HEK293 (cell line): ENCODE measurements at regions not wholly inside any gene's neighbourhood (a gene's known extent, or its start where the extent isn't known, plus 50 kb on each side); places are given as distances from the start of the nearest gene placed in this dataset.
"Not testable (repeated sequence)": the region's sequence is repeated elsewhere in the genome, so short reads cannot be mapped to it uniquely, and the experiment has no call there.

Experiments
- CTCF ChIA-PET: fragments of 350-600 bp; formaldehyde crosslinking; extraction: SDS; loops from one replicate; lab custom pipeline; 2021; ENCODE audit warnings: antibody characterized with exemption; lab: Yijun Ruan, JAX
- POLR2A ChIA-PET: fragments of 300-600 bp; formaldehyde crosslinking; extraction: SDS; loops from one replicate; lab custom pipeline; 2020; ENCODE audit warnings: antibody characterized with exemption, inconsistent platforms; lab: Yijun Ruan, JAX
- H3K27ac ChIP-seq: fragments of 200-500 bp; sonication (Bioruptor generic); 2 replicates; pipeline ENCODE4 v1.5.1; 2014; ENCODE audit warnings: low read depth, low read length, control low read depth, inconsistent platforms; ENCODE audit errors: extremely low read depth
- H3K36me3 ChIP-seq, 2 experiments: fragments of 200-500 bp in 1 of 2; sonication (Bioruptor generic) in 1 of 2; 1 replicate in 1 of 2; 2 replicates in 1 of 2; pipeline ENCODE4 v1.5.1; 2014 to 2017; ENCODE audit warnings: inconsistent platforms in 2 of 2, low read length in 2 of 2; ENCODE audit not compliant: control insufficient read depth in 2 of 2, insufficient read depth in 1 of 2
- H3K4me1 ChIP-seq: fragments of 200-500 bp; sonication (Bioruptor generic); 2 replicates; pipeline ENCODE4 v1.5.1; 2014; ENCODE audit warnings: mild to moderate bottlenecking, low read length, inconsistent platforms; ENCODE audit not compliant: control insufficient read depth, insufficient read depth
- H3K4me3 ChIP-seq: 2 replicates; pipeline ENCODE4 v1.5.1; 2011; ENCODE audit warnings: low read depth, mild to moderate bottlenecking, control low read depth, low read length, moderate library complexity
- H3K9me3 ChIP-seq: fragments of 200-500 bp; sonication (Bioruptor generic); 2 replicates; pipeline ENCODE4 v1.5.1; 2014; ENCODE audit warnings: low read depth, low read length, inconsistent platforms; ENCODE audit not compliant: control insufficient read depth, insufficient read depth
- GLIS1 ChIP-seq: fragments of 450-650 bp; formaldehyde crosslinking; IDR thresholded peaks from 2 replicates; pipeline ENCODE4 v1.5.1; 2016; ENCODE audit warnings: missing biosample characterization, missing genetic modification characterization
- MEIS1 ChIP-seq: sonication (generic); formaldehyde crosslinking; IDR thresholded peaks from 2 replicates; pipeline ENCODE4 v1.8.1; 2022; ENCODE audit warnings: missing genetic modification reagents, mild to moderate bottlenecking, borderline replicate concordance
- SETDB1 ChIP-seq: IDR thresholded peaks from one replicate; pipeline ENCODE4 v1.6.1; 2017; ENCODE audit warnings: mild to moderate bottlenecking, low read length, moderate library complexity, mixed read lengths; ENCODE audit not compliant: insufficient read length
- YY2 ChIP-seq: fragments of 450-650 bp; formaldehyde crosslinking; IDR thresholded peaks from 2 replicates; pipeline ENCODE4 v1.5.1; 2016; ENCODE audit warnings: missing biosample characterization, missing genetic modification characterization
- ZBTB17 ChIP-seq: fragments of 450-650 bp; formaldehyde crosslinking; IDR thresholded peaks from 2 replicates; pipeline ENCODE4 v1.5.1; 2016; ENCODE audit warnings: missing biosample characterization, missing genetic modification characterization
- ZBTB8A ChIP-seq: fragments of 450-650 bp; formaldehyde crosslinking; IDR thresholded peaks from 2 replicates; pipeline ENCODE4 v1.5.1; 2016; ENCODE audit warnings: missing biosample characterization, missing genetic modification characterization
- ZEB2 ChIP-seq: fragments of 450-650 bp; formaldehyde crosslinking; IDR thresholded peaks from 2 replicates; pipeline ENCODE4 v1.5.1; 2016; ENCODE audit warnings: missing biosample characterization, missing genetic modification characterization
- ZFP37 ChIP-seq: fragments of 450-650 bp; formaldehyde crosslinking; IDR thresholded peaks from 2 replicates; pipeline ENCODE4 v1.5.1; 2016; ENCODE audit warnings: missing biosample characterization, missing genetic modification characterization
- ZNF16 ChIP-seq: fragments of 450-650 bp; formaldehyde crosslinking; IDR thresholded peaks from 2 replicates; pipeline ENCODE4 v1.5.1; 2016; ENCODE audit warnings: low read depth, missing biosample characterization, missing genetic modification characterization
- ZNF239 ChIP-seq: fragments of 450-650 bp; formaldehyde crosslinking; IDR thresholded peaks from 2 replicates; pipeline ENCODE4 v1.5.1; 2016; ENCODE audit warnings: missing biosample characterization, missing genetic modification characterization
- ZNF37A ChIP-seq: fragments of 450-650 bp; IDR thresholded peaks from 2 replicates; pipeline ENCODE4 v1.5.1; 2018; ENCODE audit warnings: missing biosample characterization, missing genetic modification characterization
- ZNF423 ChIP-seq: fragments of 450-650 bp; formaldehyde crosslinking; IDR thresholded peaks from 2 replicates; pipeline ENCODE4 v1.5.1; 2016; ENCODE audit warnings: missing biosample characterization, missing genetic modification characterization
- ZNF473 ChIP-seq: fragments of 450-650 bp; formaldehyde crosslinking; IDR thresholded peaks from 2 replicates; pipeline ENCODE4 v1.5.1; 2017; ENCODE audit warnings: missing biosample characterization, missing genetic modification characterization
- ZNF510 ChIP-seq: fragments of 450-650 bp; formaldehyde crosslinking; IDR thresholded peaks from 2 replicates; pipeline ENCODE4 v1.5.1; 2018; ENCODE audit warnings: mild to moderate bottlenecking, missing genetic modification characterization, missing biosample characterization; ENCODE audit not compliant: insufficient replicate concordance
- ZNF521 ChIP-seq: fragments of 450-650 bp; formaldehyde crosslinking; IDR thresholded peaks from 2 replicates; pipeline ENCODE4 v1.5.1; 2017; ENCODE audit warnings: missing biosample characterization, mild to moderate bottlenecking, missing genetic modification characterization
- ZNF600 ChIP-seq: fragments of 450-650 bp; formaldehyde crosslinking; IDR thresholded peaks from 2 replicates; pipeline ENCODE4 v1.5.1; 2016; ENCODE audit warnings: missing biosample characterization, missing genetic modification characterization
- ZNF654 ChIP-seq: fragments of 450-650 bp; formaldehyde crosslinking; IDR thresholded peaks from 2 replicates; pipeline ENCODE4 v1.5.1; 2016; ENCODE audit warnings: low read depth, missing biosample characterization, missing genetic modification characterization
- ZNF664 ChIP-seq: fragments of 450-650 bp; formaldehyde crosslinking; IDR thresholded peaks from 2 replicates; pipeline ENCODE4 v1.5.1; 2016; ENCODE audit warnings: missing biosample characterization, missing genetic modification characterization
- ZNF707 ChIP-seq: fragments of 450-650 bp; formaldehyde crosslinking; IDR thresholded peaks from 2 replicates; pipeline ENCODE4 v1.5.1; 2016; ENCODE audit warnings: missing biosample characterization, missing genetic modification characterization
- ZNF768 ChIP-seq: fragments of 450-650 bp; formaldehyde crosslinking; IDR thresholded peaks from 2 replicates; pipeline ENCODE4 v1.5.1; 2018; ENCODE audit warnings: missing biosample characterization, mild to moderate bottlenecking, missing genetic modification characterization
- ZNF776 ChIP-seq: fragments of 450-650 bp; formaldehyde crosslinking; IDR thresholded peaks from 2 replicates; pipeline ENCODE4 v1.5.0; 2017; ENCODE audit warnings: missing biosample characterization, missing genetic modification characterization, borderline replicate concordance
- ZNF785 ChIP-seq: fragments of 450-650 bp; formaldehyde crosslinking; IDR thresholded peaks from 2 replicates; pipeline ENCODE4 v1.5.1; 2016; ENCODE audit warnings: missing biosample characterization, missing genetic modification characterization
- ZXDB ChIP-seq: fragments of 450-650 bp; formaldehyde crosslinking; IDR thresholded peaks from 2 replicates; pipeline ENCODE4 v1.5.1; 2016; ENCODE audit warnings: missing biosample characterization, missing genetic modification characterization

- Histone ChIP-seq H3K9me3 (no peaks in the 10 kb centered on the region), H3K27ac (no peak overlapping the region), H3K4me3 (no peak overlapping the region), H3K4me1 (no peaks in the 10 kb centered on the region), H3K36me3 (no peaks in the 10 kb centered on the region)
- TF ChIP-seq ZNF510 (no peak), SETDB1 (no peak), ZNF423 (tag by site-specific recombination) (no peak), ZNF776 (tag by site-specific recombination) (no peak), ZBTB17 (no peak)
- POLR2A ChIA-PET, result no interaction called here
- CTCF ChIA-PET, result no interaction called here
These were observed 192.7 kb upstream of the KCNMB2 start for GRCh38 chr3:178343433-178344038.

- no peaks in the 10 kb centered on the region for H3K9me3 ChIP-seq
- ChIA-PET CTCF (no interaction called here), POLR2A (no interaction called here)
- no peak overlapping the region for H3K27ac ChIP-seq
- H3K36me3 ChIP-seq, result no peaks in the 10 kb centered on the region
- H3K4me3 ChIP-seq, result no peak overlapping the region
- no peaks in the 10 kb centered on the region for H3K4me1 ChIP-seq
- TF ChIP-seq ZNF664 (tag by site-specific recombination), result no peak
- no peak for TF ChIP-seq ZNF707 (tag by site-specific recombination)
- no peak for TF ChIP-seq ZBTB8A (tag by site-specific recombination)
- TF ChIP-seq ZNF521 (tag by site-specific recombination), result no peak
- TF ChIP-seq ZNF473, result no peak
- no peak for TF ChIP-seq ZFP37 (tag by site-specific recombination)
- TF ChIP-seq YY2 (tag by site-specific recombination), result no peak
- no peak for TF ChIP-seq ZNF16 (tag by site-specific recombination)
- TF ChIP-seq ZNF768 (tag by site-specific recombination), result no peak
- TF ChIP-seq ZEB2 (tag by site-specific recombination), result no peak
- TF ChIP-seq ZNF600, result no peak
- no peak for TF ChIP-seq ZNF37A (tag by site-specific recombination)
- TF ChIP-seq GLIS1, result no peak
- no peak for TF ChIP-seq ZNF239
- TF ChIP-seq MEIS1 (CRISPR knock-in tag), result no peak
- TF ChIP-seq ZNF654, result no peak
- no peak for TF ChIP-seq ZXDB (tag by site-specific recombination)
- TF ChIP-seq ZNF785 (tag by site-specific recombination), result no peak
These were observed 190.3 kb upstream of the KCNMB2 start for GRCh38 chr3:178345944-178346343.

- H3K9me3 ChIP-seq, result not testable (repeated sequence)
These were observed 187.5 kb upstream of the KCNMB2 start for GRCh38 chr3:178348561-178349217.

GRCh38 chr3:178349218-178349596 lies 187.0 kb upstream of the KCNMB2 start:
- H3K4me1 ChIP-seq, H3K27ac ChIP-seq, POLR2A ChIA-PET, H3K9me3 ChIP-seq, H3K4me3 ChIP-seq, H3K36me3 ChIP-seq: not testable (repeated sequence)
- CTCF ChIA-PET, result interaction anchor here (0.6 kb wide), 1 partner anchor 1286 kb away, joined by 3 read pairs; no protein-coding TSS in a partner anchor

More at GRCh38 chr3:178348561-178349217, 187.5 kb upstream of the KCNMB2 start:
- H3K4me3 ChIP-seq, POLR2A ChIA-PET, H3K4me1 ChIP-seq, H3K36me3 ChIP-seq, H3K27ac ChIP-seq: not testable (repeated sequence)
- CTCF ChIA-PET, result interaction anchor here (0.7 kb wide), 1 partner anchor 29 kb away, joined by 3 read pairs; no protein-coding TSS in a partner anchor
